ENCODE measurements at regions not wholly inside any gene's neighbourhood (a gene's known extent, or its start where the extent isn't known, plus 50 kb on each side); places are given as distances from the start of the nearest gene placed in this dataset.

DNA sequence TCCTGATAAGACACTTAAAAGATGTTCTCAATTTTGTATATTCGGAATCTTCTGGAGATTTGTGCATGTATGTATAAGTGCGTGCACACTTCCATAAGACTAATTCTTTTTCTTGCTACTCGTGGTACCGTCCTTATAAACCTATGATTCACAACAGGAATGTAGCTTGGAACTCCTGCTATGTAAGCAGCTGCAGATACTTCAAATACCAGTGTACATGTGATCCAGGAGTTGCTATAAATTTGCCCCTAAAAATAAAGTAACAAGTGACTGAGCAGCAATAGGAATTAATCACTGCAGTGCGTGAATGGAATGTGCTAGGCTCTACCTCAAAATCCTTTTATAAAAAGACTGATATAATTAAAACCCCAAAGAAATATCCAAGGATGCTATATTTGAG lies 214.9 kb downstream of the KLF5 start:
- TF ChIP-seq YY1 (IDR thresholded peaks at IDR 0.05; ENCODE audit: insufficient read depth, insufficient read length) (no peak), ZNF274 (IDR thresholded peaks at IDR 0.05; ENCODE audit: low read depth, low read length) (no peak)
